Calu3 (cell line): ENCODE measurements at regions not wholly inside any gene's neighbourhood (a gene's known extent, or its start where the extent isn't known, plus 50 kb on each side); places are given as distances from the start of the nearest gene placed in this dataset.

Source experiments
- BruUV-seq: library from RNA; stranded (reverse); fragments of 400-500 nt; replicated peaks from 2 replicates; lab custom pipeline; 2021; lab: Mats Ljungman, UMichigan
- CTCF ChIA-PET: fragments of 300-600 bp; sonication (Branson Sonifier 250); formaldehyde crosslinking; loops from one replicate; lab custom pipeline; 2022; ENCODE audit warnings: antibody characterized with exemption; lab: Charles Lee
- DNase-seq: peaks from one replicate; pipeline ENCODE4 v3.0.0; 2022
- H3K27ac Mint-ChIP-seq: one replicate; pipeline ENCODE4 v1.8.0; 2022; ENCODE audit warnings: mixed read lengths; ENCODE audit not compliant: unreplicated experiment
- H3K27me3 Mint-ChIP-seq: one replicate; pipeline ENCODE4 v1.8.0; 2022; ENCODE audit warnings: mixed read lengths; ENCODE audit not compliant: unreplicated experiment
- H3K36me3 Mint-ChIP-seq: one replicate; pipeline ENCODE4 v1.8.0; 2022; ENCODE audit warnings: mild to moderate bottlenecking, moderate library complexity, mixed read lengths; ENCODE audit not compliant: insufficient read depth, unreplicated experiment
- H3K4me1 Mint-ChIP-seq: one replicate; pipeline ENCODE4 v1.8.0; 2022; ENCODE audit warnings: mild to moderate bottlenecking, low read depth, mixed read lengths; ENCODE audit not compliant: unreplicated experiment
- H3K4me3 Mint-ChIP-seq: one replicate; pipeline ENCODE4 v1.8.0; 2022; ENCODE audit warnings: mild to moderate bottlenecking, low read depth, moderate library complexity, mixed read lengths; ENCODE audit not compliant: unreplicated experiment
- H3K9me3 Mint-ChIP-seq: one replicate; pipeline ENCODE4 v1.8.0; 2022; ENCODE audit warnings: low read depth, mixed read lengths; ENCODE audit not compliant: unreplicated experiment
- intact Hi-C: fragments of 100-400 bp; cut with micrococcal nuclease; formaldehyde crosslinking; loops from one replicate; pipeline ENCODE4 v1.10.0; 2022; ENCODE audit not compliant: unreplicated experiment
- TF ChIP-seq, protein P1 (sequence below): fragments of 200-600 bp; IDR thresholded peaks from one replicate; pipeline ENCODE4 v1.8.0; 2022; ENCODE audit warnings: antibody characterized with exemption; ENCODE audit not compliant: unreplicated experiment

- CTCF ChIA-PET, result interaction anchor here (0.5 kb wide), 1 partner anchor 539 kb away, joined by 4 read pairs; no protein-coding TSS in a partner anchor
- Mint-ChIP-seq H3K4me1 (no peaks in the 10 kb centered on the region), H3K27me3 (peaks cover 19% of the 10 kb centered on the region), H3K9me3 (no peaks in the 10 kb centered on the region), H3K27ac (no peak overlapping the region), H3K4me3 (no peak overlapping the region), H3K36me3 (no peaks in the 10 kb centered on the region)
- intact Hi-C loops, result no loop called here
- TF ChIP-seq, protein P1, sequence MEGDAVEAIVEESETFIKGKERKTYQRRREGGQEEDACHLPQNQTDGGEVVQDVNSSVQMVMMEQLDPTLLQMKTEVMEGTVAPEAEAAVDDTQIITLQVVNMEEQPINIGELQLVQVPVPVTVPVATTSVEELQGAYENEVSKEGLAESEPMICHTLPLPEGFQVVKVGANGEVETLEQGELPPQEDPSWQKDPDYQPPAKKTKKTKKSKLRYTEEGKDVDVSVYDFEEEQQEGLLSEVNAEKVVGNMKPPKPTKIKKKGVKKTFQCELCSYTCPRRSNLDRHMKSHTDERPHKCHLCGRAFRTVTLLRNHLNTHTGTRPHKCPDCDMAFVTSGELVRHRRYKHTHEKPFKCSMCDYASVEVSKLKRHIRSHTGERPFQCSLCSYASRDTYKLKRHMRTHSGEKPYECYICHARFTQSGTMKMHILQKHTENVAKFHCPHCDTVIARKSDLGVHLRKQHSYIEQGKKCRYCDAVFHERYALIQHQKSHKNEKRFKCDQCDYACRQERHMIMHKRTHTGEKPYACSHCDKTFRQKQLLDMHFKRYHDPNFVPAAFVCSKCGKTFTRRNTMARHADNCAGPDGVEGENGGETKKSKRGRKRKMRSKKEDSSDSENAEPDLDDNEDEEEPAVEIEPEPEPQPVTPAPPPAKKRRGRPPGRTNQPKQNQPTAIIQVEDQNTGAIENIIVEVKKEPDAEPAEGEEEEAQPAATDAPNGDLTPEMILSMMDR, result no peak
- no TSS peak for BruUV-seq
- DNase-seq, result no peak
Observed at GRCh38 chr5:60131504-60131903, 238.0 kb upstream of the PDE4D start.

- Mint-ChIP-seq H3K27me3 (peaks cover 55% of the 10 kb centered on the region), H3K9me3 (no peaks in the 10 kb centered on the region), H3K27ac (no peak overlapping the region), H3K36me3 (no peaks in the 10 kb centered on the region), H3K4me3 (no peak overlapping the region), H3K4me1 (no peaks in the 10 kb centered on the region)
- CTCF ChIA-PET, result no interaction called here
- intact Hi-C loops, result no loop called here
- no peak for DNase-seq
- no TSS peak for BruUV-seq
- TF ChIP-seq, protein P1, result no peak
Observed at GRCh38 chr5:60125636-60126035, 232.1 kb upstream of the PDE4D start.

DNA sequence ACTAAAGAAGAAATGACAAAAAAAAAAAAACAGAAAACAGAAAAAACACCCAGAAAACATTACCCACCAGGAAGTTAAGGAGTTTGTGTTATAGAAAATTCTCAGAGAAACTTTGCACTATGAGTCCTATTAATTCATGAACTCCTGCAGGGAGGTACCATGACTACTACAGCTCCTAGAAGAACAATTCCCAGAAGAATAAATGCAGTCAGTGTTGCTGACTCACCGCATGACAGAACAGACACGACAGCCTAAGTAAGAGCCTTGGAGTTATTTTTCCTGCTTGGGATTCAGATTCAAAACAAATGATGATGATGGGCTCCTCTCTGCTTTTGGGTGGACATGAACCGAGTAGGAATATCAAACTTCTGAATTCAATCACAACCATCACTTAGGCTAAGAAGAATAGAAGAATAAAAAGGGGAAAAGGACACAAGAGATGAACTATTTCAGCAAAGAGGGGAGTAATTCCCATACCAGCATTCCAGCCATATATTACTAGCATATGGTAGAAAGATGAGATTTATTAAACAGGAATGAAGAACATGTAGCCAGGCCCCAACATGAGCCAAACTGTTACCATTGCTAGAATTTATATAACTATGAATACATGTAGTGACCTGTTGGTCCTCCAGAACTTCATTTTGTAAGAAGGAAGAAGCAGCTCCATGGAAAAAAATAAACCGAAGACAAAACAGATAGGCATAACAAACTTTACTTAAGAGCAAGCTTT is 209.6 kb upstream of the PDE4D start:
- Mint-ChIP-seq H3K27ac (no peak overlapping the region), H3K9me3 (peaks cover 2% of the 10 kb centered on the region), H3K36me3 (no peaks in the 10 kb centered on the region), H3K4me1 (no peaks in the 10 kb centered on the region), H3K4me3 (no peak overlapping the region), H3K27me3 (no peaks in the 10 kb centered on the region)
- BruUV-seq, result no TSS peak
- CTCF ChIA-PET, result no interaction called here
- intact Hi-C loops, result no loop called here
- TF ChIP-seq, protein P1, result no peak
- DNase-seq, result no peak

DNA sequence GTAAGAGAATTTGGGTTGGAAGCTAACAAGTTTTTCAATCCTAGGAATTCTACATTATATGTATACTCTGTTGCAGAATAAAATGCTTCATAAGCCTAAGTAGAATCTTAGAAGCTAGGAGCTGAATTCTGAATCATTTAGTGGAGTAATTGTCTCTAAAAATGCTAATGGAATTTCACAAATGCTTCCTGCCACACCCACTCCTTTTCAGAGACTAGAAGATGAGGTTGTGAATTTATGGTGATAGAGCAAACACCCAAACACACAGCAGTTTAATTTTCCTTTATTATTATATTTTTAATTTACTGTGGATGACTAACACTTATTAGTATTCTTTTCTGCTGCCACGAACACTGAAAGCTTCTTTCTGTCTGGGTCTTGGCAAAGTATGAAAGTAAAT is 208.0 kb upstream of the PDE4D start:
- TF ChIP-seq, protein P1, result no peak
- H3K4me1 Mint-ChIP-seq, result no peaks in the 10 kb centered on the region
- no TSS peak for BruUV-seq
- intact Hi-C loops, result no loop called here
- H3K4me3 Mint-ChIP-seq, result no peak overlapping the region
- no peaks in the 10 kb centered on the region for H3K36me3 Mint-ChIP-seq
- H3K27ac Mint-ChIP-seq, result no peak overlapping the region
- CTCF ChIA-PET, result no interaction called here
- H3K9me3 Mint-ChIP-seq, result peaks cover 2% of the 10 kb centered on the region
- H3K27me3 Mint-ChIP-seq, result no peaks in the 10 kb centered on the region
- DNase-seq, result no peak
